H9 (cell line): ENCODE measurements at regions not wholly inside any gene's neighbourhood (a gene's known extent, or its start where the extent isn't known, plus 50 kb on each side); places are given as distances from the start of the nearest gene placed in this dataset.

Experiments used
- DNase-seq: peaks from one replicate; pipeline ENCODE4 v3.0.0-alpha.2; 2017
- H2AFZ ChIP-seq: one replicate; pipeline ENCODE4 v1.6.1; 2013; ENCODE audit warnings: mild to moderate bottlenecking, low read length, control low read depth, moderate library complexity
- H2AK5ac ChIP-seq: 2 replicates; pipeline ENCODE4 v1.6.1; 2013; ENCODE audit warnings: low read length, control low read depth, mixed read lengths; ENCODE audit not compliant: insufficient read length
- H2BK120ac ChIP-seq: one replicate; pipeline ENCODE4 v1.6.1; 2013; ENCODE audit warnings: low read depth, mild to moderate bottlenecking, low read length, control low read depth, inconsistent platforms; ENCODE audit not compliant: poor library complexity, severe bottlenecking
- H2BK12ac ChIP-seq: 2 replicates; pipeline ENCODE4 v1.6.1; 2013; ENCODE audit warnings: low read length, control low read depth, mixed read lengths, low read depth; ENCODE audit not compliant: insufficient read length
- H2BK15ac ChIP-seq: 2 replicates; pipeline ENCODE4 v1.6.1; 2013; ENCODE audit warnings: low read depth, low read length, control low read depth
- H2BK20ac ChIP-seq: one replicate; pipeline ENCODE4 v1.6.1; 2013; ENCODE audit warnings: low read depth, mild to moderate bottlenecking, low read length, control low read depth, inconsistent platforms; ENCODE audit not compliant: poor library complexity, severe bottlenecking
- H2BK5ac ChIP-seq: 2 replicates; pipeline ENCODE4 v1.6.1; 2013; ENCODE audit warnings: low read length, control low read depth, mixed read lengths; ENCODE audit not compliant: insufficient read length
- H3K14ac ChIP-seq: 2 replicates; pipeline ENCODE4 v1.6.1; 2013; ENCODE audit warnings: low read length, control low read depth; ENCODE audit not compliant: insufficient read depth
- H3K18ac ChIP-seq: 2 replicates; pipeline ENCODE4 v1.6.1; 2013; ENCODE audit warnings: low read depth, mild to moderate bottlenecking, mixed read lengths, low read length, control low read depth; ENCODE audit not compliant: insufficient read length
- H3K23ac ChIP-seq: 2 replicates; pipeline ENCODE4 v1.6.1; 2013; ENCODE audit warnings: low read length, control low read depth, mixed read lengths, low read depth; ENCODE audit not compliant: insufficient read length
- H3K23me2 ChIP-seq: 2 replicates; pipeline ENCODE4 v1.6.1; 2013; ENCODE audit warnings: low read depth, mild to moderate bottlenecking, mixed read lengths, low read length, control low read depth; ENCODE audit not compliant: insufficient read length, poor library complexity, severe bottlenecking
- H3K27ac ChIP-seq: 2 replicates; pipeline ENCODE4 v1.5.1; 2013; ENCODE audit warnings: low read length, control low read depth, mixed read lengths, low read depth; ENCODE audit not compliant: insufficient read length
- H3K27me3 ChIP-seq: 2 replicates; pipeline ENCODE4 v1.6.1; 2013; ENCODE audit warnings: low read length, control low read depth, inconsistent platforms; ENCODE audit not compliant: insufficient read depth
- H3K4ac ChIP-seq: 2 replicates; pipeline ENCODE4 v1.6.1; 2013; ENCODE audit warnings: low read depth, mild to moderate bottlenecking, control low read depth, inconsistent platforms, low read length, moderate library complexity
- H3K4me1 ChIP-seq: 2 replicates; pipeline ENCODE4 v1.6.1; 2013; ENCODE audit warnings: low read length, control low read depth, inconsistent platforms; ENCODE audit not compliant: insufficient read depth
- H3K4me2 ChIP-seq: 2 replicates; pipeline ENCODE4 v1.6.1; 2013; ENCODE audit warnings: low read length, control low read depth, mixed read lengths; ENCODE audit not compliant: insufficient read length, insufficient read depth
- H3K56ac ChIP-seq: 2 replicates; pipeline ENCODE4 v1.6.1; 2013; ENCODE audit warnings: low read depth, mild to moderate bottlenecking, mixed read lengths, low read length, control low read depth; ENCODE audit not compliant: insufficient read length
- H3K79me1 ChIP-seq: 2 replicates; pipeline ENCODE4 v1.6.1; 2013; ENCODE audit warnings: low read depth, mild to moderate bottlenecking, moderate library complexity, low read length, control low read depth, inconsistent platforms; ENCODE audit not compliant: insufficient read depth, poor library complexity, severe bottlenecking
- H3K79me2 ChIP-seq: 2 replicates; pipeline ENCODE4 v1.6.1; 2013; ENCODE audit warnings: low read length, control low read depth, inconsistent platforms; ENCODE audit not compliant: insufficient read depth
- H3K9ac ChIP-seq: 2 replicates; pipeline ENCODE4 v1.6.1; 2013; ENCODE audit warnings: low read length, control low read depth, mixed read lengths; ENCODE audit not compliant: insufficient read length; ENCODE audit errors: extremely low read depth
- H3K9me3 ChIP-seq: one replicate; pipeline ENCODE4 v1.6.1; 2013; ENCODE audit warnings: low read depth, low read length, inconsistent platforms; ENCODE audit not compliant: control insufficient read depth
- H3T11ph ChIP-seq: one replicate; pipeline ENCODE4 v1.6.1; 2013; ENCODE audit warnings: mild to moderate bottlenecking, low read length, control low read depth, inconsistent platforms
- H4K20me1 ChIP-seq: one replicate; pipeline ENCODE4 v1.6.1; 2013; ENCODE audit not compliant: control insufficient read depth, insufficient read length, insufficient read depth
- H4K5ac ChIP-seq: 2 replicates; pipeline ENCODE4 v1.6.1; 2013; ENCODE audit warnings: low read depth, mild to moderate bottlenecking, mixed read lengths, low read length, control low read depth; ENCODE audit not compliant: insufficient read length
- H4K8ac ChIP-seq: replicated peaks from 2 replicates; pipeline ENCODE4 v1.6.1; 2013; ENCODE audit warnings: low read length, control low read depth, mixed read lengths, low read depth; ENCODE audit not compliant: insufficient read length
- H4K91ac ChIP-seq: 2 replicates; pipeline ENCODE4 v1.6.1; 2013; ENCODE audit warnings: low read depth, mild to moderate bottlenecking, moderate library complexity, mixed read lengths, low read length, control low read depth; ENCODE audit not compliant: insufficient read length
- H3K27ac Mint-ChIP-seq, 3 experiments: 2 replicates in 2 of 3; 3 replicates in 1 of 3; pipeline ENCODE4 v1.8.0; 2020 to 2021; ENCODE audit warnings: mixed read lengths in 3 of 3, mild to moderate bottlenecking in 1 of 3, moderate library complexity in 1 of 3
- H3K27me3 Mint-ChIP-seq: 2 replicates; pipeline ENCODE4 v1.8.0; 2021; ENCODE audit warnings: low read depth, mild to moderate bottlenecking, moderate library complexity, mixed read lengths
- H3K36me3 Mint-ChIP-seq, 3 experiments: 2 replicates in 2 of 3; 3 replicates in 1 of 3; pipeline ENCODE4 v1.8.0; 2020 to 2021; ENCODE audit warnings: low read depth in 3 of 3, mixed read lengths in 3 of 3; ENCODE audit not compliant: insufficient read depth in 1 of 3
- H3K4me1 Mint-ChIP-seq, 2 experiments: 2 replicates each; pipeline ENCODE4 v1.8.0; 2020; ENCODE audit warnings: mixed read lengths in 2 of 2
- H3K4me3 Mint-ChIP-seq, 2 experiments: 2 replicates in 1 of 2; 3 replicates in 1 of 2; pipeline ENCODE4 v1.8.0; 2020 to 2021; ENCODE audit warnings: mild to moderate bottlenecking in 2 of 2, mixed read lengths in 2 of 2, moderate library complexity in 1 of 2
- H3K9me3 Mint-ChIP-seq, 2 experiments: 2 replicates in 1 of 2; 3 replicates in 1 of 2; pipeline ENCODE4 v1.8.0; 2020; ENCODE audit warnings: mild to moderate bottlenecking in 2 of 2, mixed read lengths in 2 of 2, moderate library complexity in 1 of 2
- TF ChIP-seq, protein P1 (sequence below): fragments of 200-600 bp; sonication (generic); conservative IDR thresholded peaks from 3 replicates; pipeline ENCODE4 v1.8.0; 2021; ENCODE audit warnings: antibody characterized with exemption, mild to moderate bottlenecking

DNA sequence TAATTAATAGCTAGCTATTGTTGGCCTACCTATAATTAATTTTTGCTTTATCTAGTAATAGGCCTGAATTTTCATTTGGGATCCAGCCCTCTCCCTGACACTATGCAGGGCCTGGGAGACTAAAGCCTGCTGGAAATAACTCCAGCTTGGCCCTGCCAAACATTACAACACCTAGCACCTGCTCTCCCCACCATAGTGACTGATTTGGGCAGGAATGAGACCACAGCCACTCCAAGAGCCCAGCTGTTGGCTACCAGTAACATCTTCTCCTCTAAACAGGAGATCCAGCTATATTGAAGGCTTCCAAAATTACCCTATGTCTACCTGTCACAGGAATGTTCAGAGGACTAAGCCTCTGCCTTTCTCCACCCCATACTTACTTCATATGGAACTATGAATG lies 225.1 kb downstream of the IDS start:
- Histone ChIP-seq H2AK5ac (no peak overlapping the region), H4K91ac (no peak overlapping the region), H3K56ac (no peak overlapping the region), H4K8ac (no peak overlapping the region), H3K23me2 (no peaks in the 10 kb centered on the region), H2BK5ac (no peak overlapping the region), H2AFZ (no peak overlapping the region), H2BK15ac (no peak overlapping the region), H3K9me3 (peaks cover 26% of the 10 kb centered on the region), H3T11ph (no peak overlapping the region), H2BK120ac (no peak overlapping the region), H3K79me2 (no peaks in the 10 kb centered on the region), H3K9ac (no peak overlapping the region), H4K5ac (no peak overlapping the region), H3K4me1 (no peaks in the 10 kb centered on the region), H2BK20ac (no peak overlapping the region), H3K27ac (no peak overlapping the region), H3K4me2 (no peak overlapping the region), H3K79me1 (no peaks in the 10 kb centered on the region), H3K4ac (no peak overlapping the region), H4K20me1 (no peaks in the 10 kb centered on the region), H3K23ac (no peak overlapping the region), H3K27me3 (no peaks in the 10 kb centered on the region), H2BK12ac (no peak overlapping the region), H3K18ac (no peak overlapping the region), H3K14ac (no peak overlapping the region)
- DNase-seq, result no peak
- Mint-ChIP-seq H3K9me3 (peaks cover 59% of the 10 kb centered on the region in 2 experiments), H3K4me1 (no peaks in the 10 kb centered on the region), H3K36me3 (no peaks in the 10 kb centered on the region; a peak in 1 of 7 replicates), H3K27ac (no peak overlapping the region), H3K4me3 (no peak overlapping the region), H3K27me3 (no peaks in the 10 kb centered on the region)
- TF ChIP-seq, protein P1, sequence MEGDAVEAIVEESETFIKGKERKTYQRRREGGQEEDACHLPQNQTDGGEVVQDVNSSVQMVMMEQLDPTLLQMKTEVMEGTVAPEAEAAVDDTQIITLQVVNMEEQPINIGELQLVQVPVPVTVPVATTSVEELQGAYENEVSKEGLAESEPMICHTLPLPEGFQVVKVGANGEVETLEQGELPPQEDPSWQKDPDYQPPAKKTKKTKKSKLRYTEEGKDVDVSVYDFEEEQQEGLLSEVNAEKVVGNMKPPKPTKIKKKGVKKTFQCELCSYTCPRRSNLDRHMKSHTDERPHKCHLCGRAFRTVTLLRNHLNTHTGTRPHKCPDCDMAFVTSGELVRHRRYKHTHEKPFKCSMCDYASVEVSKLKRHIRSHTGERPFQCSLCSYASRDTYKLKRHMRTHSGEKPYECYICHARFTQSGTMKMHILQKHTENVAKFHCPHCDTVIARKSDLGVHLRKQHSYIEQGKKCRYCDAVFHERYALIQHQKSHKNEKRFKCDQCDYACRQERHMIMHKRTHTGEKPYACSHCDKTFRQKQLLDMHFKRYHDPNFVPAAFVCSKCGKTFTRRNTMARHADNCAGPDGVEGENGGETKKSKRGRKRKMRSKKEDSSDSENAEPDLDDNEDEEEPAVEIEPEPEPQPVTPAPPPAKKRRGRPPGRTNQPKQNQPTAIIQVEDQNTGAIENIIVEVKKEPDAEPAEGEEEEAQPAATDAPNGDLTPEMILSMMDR, result no peak
